ENCODE measurements at regions not wholly inside any gene's neighbourhood (a gene's known extent, or its start where the extent isn't known, plus 50 kb on each side); places are given as distances from the start of the nearest gene placed in this dataset.
A peak's percentile ranks its signal among the peaks of the same experiment; 100 is the strongest.

- no peak for DNase-seq (ENCODE audit: low read depth)
These were observed 538.4 kb downstream of the HACE1 start for GRCh38 chr6:104321301-104321700.

- no peak for DNase-seq (ENCODE audit: low read depth)
These were observed 538.8 kb downstream of the HACE1 start for GRCh38 chr6:104320896-104321295.

GRCh38 chr6:104312851-104313250 is 546.9 kb downstream of the HACE1 start:
- DNase-seq (ENCODE audit: low read depth): no peak

- DNase-seq (ENCODE audit: low read depth): peak; percentile 14
These were observed 553.5 kb downstream of the HACE1 start for GRCh38 chr6:104306211-104306610.

- no peak for DNase-seq (ENCODE audit: low read depth)
These were observed 554.5 kb downstream of the HACE1 start for GRCh38 chr6:104305206-104305605.

- no peak for DNase-seq (ENCODE audit: low read depth)
These were observed 557.8 kb downstream of the HACE1 start for GRCh38 chr6:104301951-104302350.

GRCh38 chr6:104286641-104287040 is 573.1 kb downstream of the HACE1 start:
- DNase-seq (ENCODE audit: low read depth): no peak

GRCh38 chr6:104284872-104285271 is 574.8 kb downstream of the HACE1 start:
- no peak for DNase-seq (ENCODE audit: low read depth)

GRCh38 chr6:104282581-104282980 is 577.1 kb downstream of the HACE1 start:
- no peak for DNase-seq (ENCODE audit: low read depth)

GRCh38 chr6:104281370-104281769 is 578.3 kb downstream of the HACE1 start:
- DNase-seq (ENCODE audit: low read depth): no peak

GRCh38 chr6:104268389-104268788 is 591.3 kb downstream of the HACE1 start:
- no peak for DNase-seq (ENCODE audit: low read depth)

- no peak for DNase-seq (ENCODE audit: low read depth)
These were observed 592.8 kb downstream of the HACE1 start for GRCh38 chr6:104266922-104267321.

GRCh38 chr6:104256646-104257045 is 603.1 kb downstream of the HACE1 start:
- no peak for DNase-seq (ENCODE audit: low read depth)

GRCh38 chr6:104253236-104253635 is 606.5 kb downstream of the HACE1 start:
- DNase-seq (ENCODE audit: low read depth): no peak

GRCh38 chr6:104252276-104252675 is 607.4 kb downstream of the HACE1 start:
- DNase-seq (ENCODE audit: low read depth): no peak

- DNase-seq (ENCODE audit: low read depth): no peak
These were observed 608.1 kb downstream of the HACE1 start for GRCh38 chr6:104251651-104252050.

GRCh38 chr6:104240865-104241264 is 618.9 kb downstream of the HACE1 start:
- no peak for DNase-seq (ENCODE audit: low read depth)

- no peak for DNase-seq (ENCODE audit: low read depth)
These were observed 619.7 kb downstream of the HACE1 start for GRCh38 chr6:104239971-104240370.

GRCh38 chr6:104229057-104229456 is 630.7 kb downstream of the HACE1 start:
- no peak for DNase-seq (ENCODE audit: low read depth)

- DNase-seq (ENCODE audit: low read depth): no peak
These were observed 632.2 kb downstream of the HACE1 start for GRCh38 chr6:104227508-104227907.

GRCh38 chr6:104226790-104227446 is 632.8 kb downstream of the HACE1 start:
- DNase-seq (ENCODE audit: low read depth): no peak

- no peak for DNase-seq (ENCODE audit: low read depth)
These were observed 641.6 kb downstream of the HACE1 start for GRCh38 chr6:104218116-104218515.

- no peak for DNase-seq (ENCODE audit: low read depth)
These were observed 644.8 kb downstream of the HACE1 start for GRCh38 chr6:104214901-104215300.

GRCh38 chr6:104212977-104213668 is 646.6 kb downstream of the HACE1 start:
- DNase-seq (ENCODE audit: low read depth): no peak

All from HS-5 (cell line).